ENCODE measurements at regions not wholly inside any gene's neighbourhood (a gene's known extent, or its start where the extent isn't known, plus 50 kb on each side); places are given as distances from the start of the nearest gene placed in this dataset.

DNA sequence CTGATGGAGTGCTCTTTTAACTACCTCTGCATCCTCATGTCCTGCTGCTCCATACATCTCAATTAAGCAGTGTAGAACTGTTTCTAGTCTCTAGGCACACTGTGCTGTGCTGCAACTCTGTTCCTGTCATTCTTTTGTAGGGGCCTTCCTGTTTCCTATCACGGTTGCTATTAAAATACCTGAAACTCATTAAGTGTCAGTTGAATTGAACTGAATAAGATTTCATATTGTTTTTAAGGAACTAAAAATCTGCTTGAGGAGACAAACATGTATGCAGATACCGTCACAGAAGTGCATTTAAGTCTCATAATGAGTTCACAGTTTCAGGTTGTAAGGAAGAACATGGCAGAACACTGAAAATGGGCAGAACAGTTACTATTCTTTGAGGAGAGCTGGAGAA, 170.1 kb downstream of the LARP7 start:
- 71% methylated on average over 1 of the region's 2 CpGs for WGBS (ENCODE audit: insufficient coverage)
- no peak overlapping the region for H3K4me3 ChIP-seq (ENCODE audit: low read depth, low read length)
- no peak for DNase-seq (ENCODE audit: low read depth in 4 of 6, low spot score in 6 of 6)
- no peaks in the 10 kb centered on the region for H3K9me3 ChIP-seq (ENCODE audit: control insufficient read depth, insufficient read depth, low read length)
- peaks cover 5% of the 10 kb centered on the region for H3K36me3 ChIP-seq (ENCODE audit: control insufficient read depth, insufficient read depth, low read length)
- H3K4me1 ChIP-seq (ENCODE audit: control insufficient read depth, insufficient read depth, low read length): no peaks in the 10 kb centered on the region
- H3K27me3 ChIP-seq (ENCODE audit: control insufficient read depth, insufficient read depth, low read length): no peaks in the 10 kb centered on the region
- no peak overlapping the region for H3K27ac ChIP-seq (ENCODE audit: low read depth, low read length)

DNA sequence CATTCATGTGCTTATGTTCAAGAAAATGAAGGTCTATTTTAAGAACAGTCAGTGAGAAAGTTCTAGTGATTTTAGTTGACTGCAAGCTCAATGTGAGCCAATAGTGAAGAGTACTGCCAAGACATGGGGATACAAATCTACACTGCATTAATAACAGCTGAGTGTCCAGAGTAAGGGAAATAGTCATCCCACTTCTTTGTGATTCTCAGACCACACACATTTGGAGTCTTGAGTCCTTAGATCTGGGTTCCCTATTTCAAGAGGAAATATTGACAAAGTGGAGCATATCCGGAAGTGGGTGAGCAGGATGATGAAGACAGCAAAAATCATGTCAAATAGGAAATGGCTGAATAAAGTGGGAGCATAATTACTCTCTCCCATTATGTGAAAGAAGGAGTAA, 171.1 kb downstream of the LARP7 start:
- no peaks in the 10 kb centered on the region for H3K4me1 ChIP-seq (ENCODE audit: control insufficient read depth, insufficient read depth, low read length)

DNA sequence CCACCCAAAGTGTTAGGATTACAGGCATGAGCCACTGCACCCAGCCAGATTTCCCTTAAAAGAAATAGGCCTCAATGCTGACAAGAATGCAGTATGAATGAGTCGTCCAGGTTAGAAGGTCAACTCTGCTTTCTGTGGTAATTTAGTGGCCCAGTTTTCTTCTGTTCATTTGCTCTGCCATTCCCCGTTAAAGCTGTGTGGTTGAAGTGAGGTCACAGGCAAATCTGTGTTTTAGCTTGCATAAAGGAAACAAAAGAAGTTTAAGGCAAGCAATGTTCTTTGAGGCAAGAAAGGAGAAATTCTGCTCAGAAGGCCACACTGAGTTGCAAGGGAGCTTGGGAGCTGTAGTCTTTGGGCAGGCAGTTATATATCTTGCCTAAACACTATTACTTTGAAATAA, 176.8 kb downstream of the LARP7 start:
- no peak overlapping the region for H3K27ac ChIP-seq (ENCODE audit: low read depth, low read length)
- DNase-seq (ENCODE audit: low read depth in 4 of 6, low spot score in 6 of 6): no peak
- H3K9me3 ChIP-seq (ENCODE audit: control insufficient read depth, insufficient read depth, low read length): no peaks in the 10 kb centered on the region
- peaks cover 5% of the 10 kb centered on the region for H3K36me3 ChIP-seq (ENCODE audit: control insufficient read depth, insufficient read depth, low read length)
- H3K27me3 ChIP-seq (ENCODE audit: control insufficient read depth, insufficient read depth, low read length): no peaks in the 10 kb centered on the region
- 32% methylated on average over 2 of the region's 2 CpGs for WGBS (ENCODE audit: insufficient coverage)
- no peak overlapping the region for H3K4me3 ChIP-seq (ENCODE audit: low read depth, low read length)
- H3K4me1 ChIP-seq (ENCODE audit: control insufficient read depth, insufficient read depth, low read length): no peaks in the 10 kb centered on the region

More for the DNA sequence above, 171.1 kb downstream of the LARP7 start:
- no CpG with 5 or more reads among the region's 1 CpG for WGBS (ENCODE audit: insufficient coverage)
- no peak overlapping the region for H3K4me3 ChIP-seq (ENCODE audit: low read depth, low read length)
- no peaks in the 10 kb centered on the region for H3K9me3 ChIP-seq (ENCODE audit: control insufficient read depth, insufficient read depth, low read length)
- peaks cover 5% of the 10 kb centered on the region for H3K36me3 ChIP-seq (ENCODE audit: control insufficient read depth, insufficient read depth, low read length)
- no peak overlapping the region for H3K27ac ChIP-seq (ENCODE audit: low read depth, low read length)
- H3K27me3 ChIP-seq (ENCODE audit: control insufficient read depth, insufficient read depth, low read length): no peaks in the 10 kb centered on the region
- peak in 1 of 6 donors; percentile 41 for DNase-seq (ENCODE audit: low read depth in 4 of 6, low spot score in 6 of 6)

DNA sequence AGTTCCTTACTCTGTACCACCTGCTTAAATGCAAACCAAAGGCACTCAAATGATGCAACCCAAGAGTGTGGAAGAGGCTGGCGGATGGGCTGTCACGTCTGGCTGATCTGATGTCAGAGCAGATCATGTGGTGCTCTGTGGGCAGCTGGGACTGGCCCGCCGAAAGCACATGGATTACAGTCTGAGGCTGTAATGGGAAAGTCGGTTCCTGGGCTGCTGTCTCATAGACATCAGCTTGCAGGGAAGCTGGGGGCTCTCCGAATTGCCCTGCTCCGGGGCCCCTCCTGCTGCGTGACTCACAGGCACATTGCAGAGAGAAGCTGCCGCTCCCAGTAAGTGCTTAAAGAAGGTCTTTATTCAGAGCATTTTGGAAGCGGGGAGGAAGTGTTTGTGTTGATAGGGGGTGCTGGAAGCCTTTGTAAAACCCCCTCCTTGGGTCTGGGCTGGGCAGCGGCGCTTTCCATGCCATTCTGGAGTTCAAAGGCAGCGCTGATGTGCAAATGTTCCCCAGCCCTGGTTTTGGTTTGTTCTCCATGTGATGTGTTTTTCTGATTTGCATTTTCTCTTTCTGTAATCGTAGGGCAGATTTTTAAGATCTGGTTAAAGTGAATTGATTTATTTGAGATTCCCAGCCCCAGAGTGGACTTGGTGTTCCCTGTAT, 181.1 kb downstream of the LARP7 start:
- Histone ChIP-seq H3K9me3 (ENCODE audit: control insufficient read depth, insufficient read depth, low read length) (no peaks in the 10 kb centered on the region), H3K27ac (ENCODE audit: low read depth, low read length) (peak overlapping the region; percentile 87), H3K27me3 (ENCODE audit: control insufficient read depth, insufficient read depth, low read length) (no peaks in the 10 kb centered on the region), H3K4me1 (ENCODE audit: control insufficient read depth, insufficient read depth, low read length) (peaks cover 8% of the 10 kb centered on the region), H3K36me3 (ENCODE audit: control insufficient read depth, insufficient read depth, low read length) (no peaks in the 10 kb centered on the region), H3K4me3 (ENCODE audit: low read depth, low read length) (peak overlapping the region; percentile 69)
- WGBS (ENCODE audit: insufficient coverage): under 1% methylated on average over 12 of the region's 14 CpGs
- DNase-seq (ENCODE audit: low read depth in 4 of 6, low spot score in 6 of 6): peak; percentile 51 to 95 (median 69)

DNA sequence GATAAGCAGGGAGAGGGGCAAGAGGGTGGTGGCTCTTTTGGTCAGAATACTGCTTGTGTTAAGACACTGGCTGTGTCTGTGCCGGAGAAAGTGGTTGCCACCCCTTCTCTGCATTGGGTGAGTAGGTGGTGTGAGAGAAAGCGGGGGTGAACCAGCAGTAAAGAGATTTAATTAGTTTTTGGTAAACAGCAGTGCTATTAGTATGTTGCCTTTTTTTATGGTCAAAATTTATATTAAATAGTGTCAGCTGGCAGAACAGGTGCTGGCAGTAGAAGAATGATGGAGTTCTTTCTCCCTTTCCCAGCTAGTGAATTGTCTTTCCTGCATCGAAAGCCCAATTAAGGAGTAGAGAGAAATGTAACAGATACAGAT, 181.6 kb downstream of the LARP7 start:
- H3K4me3 ChIP-seq (ENCODE audit: low read depth, low read length): peak overlapping the region; percentile 69
- 13% methylated on average over 1 of the region's 3 CpGs for WGBS (ENCODE audit: insufficient coverage)

DNA sequence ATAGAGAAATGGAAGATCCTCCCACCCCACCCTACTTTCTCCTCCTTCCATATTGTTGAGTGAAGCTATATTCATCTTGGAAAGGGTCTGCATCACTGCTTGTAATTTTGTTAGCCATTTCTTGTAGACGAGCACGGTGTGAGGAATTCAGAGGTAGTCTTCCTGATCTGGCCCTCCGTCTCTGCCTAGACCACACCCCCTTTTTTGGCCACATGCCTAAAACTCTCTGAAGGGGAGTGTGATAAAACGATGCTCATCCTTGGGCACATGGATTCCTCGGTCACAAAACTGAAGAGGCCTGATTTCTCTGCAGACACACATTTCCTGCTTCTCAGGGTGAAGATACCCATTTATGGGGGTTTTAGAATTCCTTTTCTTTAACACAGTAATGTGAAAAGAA, 182.8 kb downstream of the LARP7 start:
- H3K27ac ChIP-seq (ENCODE audit: low read depth, low read length): no peak overlapping the region
- WGBS (ENCODE audit: insufficient coverage): no CpG with 5 or more reads among the region's 5 CpGs
- no peaks in the 10 kb centered on the region for H3K9me3 ChIP-seq (ENCODE audit: control insufficient read depth, insufficient read depth, low read length)
- DNase-seq (ENCODE audit: low read depth in 4 of 6, low spot score in 6 of 6): peak in 2 of 6 donors; percentile 34 to 47
- H3K4me3 ChIP-seq (ENCODE audit: low read depth, low read length): no peak overlapping the region
- no peaks in the 10 kb centered on the region for H3K36me3 ChIP-seq (ENCODE audit: control insufficient read depth, insufficient read depth, low read length)
- peaks cover 8% of the 10 kb centered on the region for H3K4me1 ChIP-seq (ENCODE audit: control insufficient read depth, insufficient read depth, low read length)
- H3K27me3 ChIP-seq (ENCODE audit: control insufficient read depth, insufficient read depth, low read length): no peaks in the 10 kb centered on the region

More for the DNA sequence above, 181.6 kb downstream of the LARP7 start:
- peak in 3 of 6 donors; percentile 15 to 76 (median 67) for DNase-seq (ENCODE audit: low read depth in 4 of 6, low spot score in 6 of 6)
- Histone ChIP-seq H3K27me3 (ENCODE audit: control insufficient read depth, insufficient read depth, low read length) (no peaks in the 10 kb centered on the region), H3K4me1 (ENCODE audit: control insufficient read depth, insufficient read depth, low read length) (peaks cover 8% of the 10 kb centered on the region), H3K27ac (ENCODE audit: low read depth, low read length) (peak overlapping the region; percentile 87), H3K36me3 (ENCODE audit: control insufficient read depth, insufficient read depth, low read length) (no peaks in the 10 kb centered on the region), H3K9me3 (ENCODE audit: control insufficient read depth, insufficient read depth, low read length) (no peaks in the 10 kb centered on the region)

DNA sequence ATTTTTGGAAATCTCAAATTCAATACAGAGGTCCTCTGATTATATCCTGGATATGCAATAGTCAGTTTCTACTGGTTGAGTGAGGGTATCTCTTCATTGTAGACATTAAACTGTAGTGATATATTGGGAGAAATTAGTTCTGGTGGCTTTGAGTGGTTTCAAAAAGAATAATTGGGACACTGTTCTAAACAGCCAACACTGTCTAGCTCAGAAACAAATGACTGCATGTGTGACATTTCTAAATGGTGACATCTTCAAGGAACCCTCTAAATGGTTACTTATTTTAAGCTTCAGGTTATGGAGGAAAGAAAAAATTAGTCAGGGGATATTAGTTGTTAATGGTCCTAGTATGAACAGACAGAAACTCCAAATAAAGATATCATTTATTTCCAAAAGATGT, 186.2 kb downstream of the LARP7 start:
- Histone ChIP-seq H3K27ac (ENCODE audit: low read depth, low read length) (peak overlapping the region; percentile 16), H3K27me3 (ENCODE audit: control insufficient read depth, insufficient read depth, low read length) (no peaks in the 10 kb centered on the region), H3K9me3 (ENCODE audit: control insufficient read depth, insufficient read depth, low read length) (no peaks in the 10 kb centered on the region), H3K4me3 (ENCODE audit: low read depth, low read length) (no peak overlapping the region), H3K4me1 (ENCODE audit: control insufficient read depth, insufficient read depth, low read length) (peaks cover 8% of the 10 kb centered on the region), H3K36me3 (ENCODE audit: control insufficient read depth, insufficient read depth, low read length) (no peaks in the 10 kb centered on the region)
- peak in 1 of 6 donors; percentile 57 for DNase-seq (ENCODE audit: low read depth in 4 of 6, low spot score in 6 of 6)

DNA sequence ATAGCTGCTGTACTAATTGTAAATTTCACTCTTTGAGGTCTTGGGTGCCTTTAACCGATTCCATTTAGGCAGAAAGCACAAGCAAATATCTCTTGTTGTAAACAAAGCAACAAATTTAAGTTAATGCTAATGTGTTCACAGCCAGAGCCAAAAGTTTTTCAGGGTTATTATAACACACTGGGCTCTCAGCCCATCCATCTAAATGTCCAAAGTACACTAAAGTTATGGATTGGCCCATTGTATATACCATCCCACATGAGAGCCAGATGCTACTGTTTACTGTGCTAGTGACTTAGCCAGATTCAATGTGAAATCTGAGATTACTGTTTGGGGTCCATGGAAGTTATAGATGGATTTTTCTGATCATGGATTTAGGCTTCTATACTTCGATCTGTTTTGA, 186.7 kb downstream of the LARP7 start:
- 20% methylated on average over 1 of the region's 2 CpGs for WGBS (ENCODE audit: insufficient coverage)
- DNase-seq (ENCODE audit: low read depth in 4 of 6, low spot score in 6 of 6): peak in 2 of 6 donors; percentile 60 to 68
- no peak overlapping the region for H3K4me3 ChIP-seq (ENCODE audit: low read depth, low read length)

DNA sequence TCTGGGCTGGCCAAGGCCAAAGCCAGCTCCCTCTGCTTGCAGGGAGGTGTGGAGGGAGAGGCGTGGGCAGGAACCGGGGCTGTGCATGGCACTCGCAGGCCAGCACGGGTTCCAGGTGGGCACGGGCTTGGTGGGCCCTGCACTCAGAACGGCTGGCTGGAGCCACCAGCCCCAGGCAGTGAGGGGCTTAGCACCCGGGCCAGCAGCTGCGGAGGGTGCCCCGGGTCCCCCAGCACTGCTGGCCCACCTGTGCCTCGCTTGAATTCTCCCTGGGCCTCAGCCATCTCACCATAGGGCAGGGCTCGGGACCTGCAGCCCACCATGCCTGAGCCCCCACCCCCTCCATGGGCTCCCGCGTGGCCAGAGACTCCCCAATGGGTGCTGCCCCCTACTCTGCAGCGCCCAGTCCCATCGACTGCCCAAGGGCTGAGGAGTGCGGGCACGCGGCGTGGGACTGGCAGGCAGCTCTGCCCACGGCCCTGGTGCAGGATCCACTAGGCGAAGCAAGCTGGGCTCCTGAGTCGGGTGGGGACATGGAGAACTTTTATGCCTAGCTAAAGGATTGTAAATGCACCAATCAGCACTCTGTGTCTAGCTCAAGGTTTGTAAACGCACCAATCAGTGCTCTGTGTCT, 193.9 kb downstream of the LARP7 start:
- 94% methylated on average over 22 of the region's 23 CpGs for WGBS (ENCODE audit: insufficient coverage)
- H3K27me3 ChIP-seq (ENCODE audit: control insufficient read depth, insufficient read depth, low read length): no peaks in the 10 kb centered on the region
- H3K4me1 ChIP-seq (ENCODE audit: control insufficient read depth, insufficient read depth, low read length): no peaks in the 10 kb centered on the region
- peaks cover 2% of the 10 kb centered on the region for H3K9me3 ChIP-seq (ENCODE audit: control insufficient read depth, insufficient read depth, low read length)
- no peak for DNase-seq (ENCODE audit: low read depth in 4 of 6, low spot score in 6 of 6)
- H3K4me3 ChIP-seq (ENCODE audit: low read depth, low read length): no peak overlapping the region
- H3K27ac ChIP-seq (ENCODE audit: low read depth, low read length): no peak overlapping the region
- peaks cover 10% of the 10 kb centered on the region for H3K36me3 ChIP-seq (ENCODE audit: control insufficient read depth, insufficient read depth, low read length)

More for the DNA sequence above, 186.7 kb downstream of the LARP7 start:
- Histone ChIP-seq H3K27ac (ENCODE audit: low read depth, low read length) (no peak overlapping the region), H3K36me3 (ENCODE audit: control insufficient read depth, insufficient read depth, low read length) (no peaks in the 10 kb centered on the region), H3K27me3 (ENCODE audit: control insufficient read depth, insufficient read depth, low read length) (no peaks in the 10 kb centered on the region), H3K9me3 (ENCODE audit: control insufficient read depth, insufficient read depth, low read length) (no peaks in the 10 kb centered on the region), H3K4me1 (ENCODE audit: control insufficient read depth, insufficient read depth, low read length) (peaks cover 8% of the 10 kb centered on the region)

DNA sequence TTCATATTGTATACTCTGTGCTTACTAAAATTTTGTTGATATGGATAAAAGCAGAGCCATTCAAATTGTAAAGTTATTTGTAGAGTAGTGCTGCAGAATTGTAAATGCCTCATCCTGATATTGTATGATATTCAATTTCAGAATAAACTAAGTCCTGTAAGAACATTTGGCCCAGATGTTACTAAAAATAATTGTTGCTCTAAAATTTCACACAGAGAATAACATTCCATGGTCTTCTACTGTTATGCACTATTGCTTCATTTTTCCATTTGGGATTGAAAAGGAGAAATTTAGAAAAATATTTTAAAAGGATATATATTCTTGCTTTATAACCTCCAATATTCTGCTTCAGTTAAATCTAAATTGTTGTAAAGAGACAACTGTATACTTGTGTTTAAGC, 195.6 kb downstream of the LARP7 start:
- Histone ChIP-seq H3K36me3 (ENCODE audit: control insufficient read depth, insufficient read depth, low read length) (peaks cover 12% of the 10 kb centered on the region), H3K4me3 (ENCODE audit: low read depth, low read length) (no peak overlapping the region), H3K27me3 (ENCODE audit: control insufficient read depth, insufficient read depth, low read length) (no peaks in the 10 kb centered on the region), H3K4me1 (ENCODE audit: control insufficient read depth, insufficient read depth, low read length) (no peaks in the 10 kb centered on the region), H3K9me3 (ENCODE audit: control insufficient read depth, insufficient read depth, low read length) (peaks cover 5% of the 10 kb centered on the region), H3K27ac (ENCODE audit: low read depth, low read length) (no peak overlapping the region)
- no peak for DNase-seq (ENCODE audit: low read depth in 4 of 6, low spot score in 6 of 6)
